ENCODE measurements at regions not wholly inside any gene's neighbourhood (a gene's known extent, or its start where the extent isn't known, plus 50 kb on each side); places are given as distances from the start of the nearest gene placed in this dataset.
A peak's percentile ranks its signal among the peaks of the same experiment; 100 is the strongest.
"Not testable (repeated sequence)": the region's sequence is repeated elsewhere in the genome, so short reads cannot be mapped to it uniquely, and the experiment has no call there.

GRCh38 chrX:83260288-83260687 lies 247.8 kb upstream of the POU3F4 start:
- peaks cover 32% of the 10 kb centered on the region for H3K9me3 Mint-ChIP-seq (ENCODE audit: low read depth)
- no peak overlapping the region for H3K4me3 Mint-ChIP-seq (ENCODE audit: low read depth)
- no peak for DNase-seq (ENCODE audit: low spot score, unreplicated experiment)

GRCh38 chrX:83262218-83262617 lies 245.9 kb upstream of the POU3F4 start:
- H3K4me3 Mint-ChIP-seq (ENCODE audit: low read depth); H3K36me3 Mint-ChIP-seq (ENCODE audit: insufficient read depth); H3K4me1 Mint-ChIP-seq (ENCODE audit: low read depth); H3K27ac Mint-ChIP-seq; H3K27me3 Mint-ChIP-seq; DNase-seq (ENCODE audit: low spot score, unreplicated experiment): not testable (repeated sequence)
- H3K9me3 Mint-ChIP-seq (ENCODE audit: low read depth) = peaks cover 33% of the 10 kb centered on the region

More at GRCh38 chrX:83260288-83260687, 247.8 kb upstream of the POU3F4 start:
- TF ChIP-seq CTCF (IDR thresholded peaks at IDR 0.05; ENCODE audit: unreplicated experiment) = peak; percentile 13
- Mint-ChIP-seq H3K27ac (no peak overlapping the region), H3K27me3 (no peaks in the 10 kb centered on the region), H3K4me1 (ENCODE audit: low read depth) (no peaks in the 10 kb centered on the region), H3K36me3 (ENCODE audit: insufficient read depth) (no peaks in the 10 kb centered on the region)

GRCh38 chrX:83278988-83279387 lies 229.1 kb upstream of the POU3F4 start:
- Mint-ChIP-seq H3K27me3 (no peaks in the 10 kb centered on the region), H3K9me3 (ENCODE audit: low read depth) (peaks cover 10% of the 10 kb centered on the region), H3K27ac (no peak overlapping the region), H3K4me1 (ENCODE audit: low read depth) (no peaks in the 10 kb centered on the region), H3K36me3 (ENCODE audit: insufficient read depth) (peaks cover 3% of the 10 kb centered on the region), H3K4me3 (ENCODE audit: low read depth) (no peak overlapping the region)
- no peak for DNase-seq (ENCODE audit: low spot score, unreplicated experiment)
- TF ChIP-seq CTCF (IDR thresholded peaks at IDR 0.05; ENCODE audit: unreplicated experiment) = no peak

- H3K9me3 Mint-ChIP-seq (ENCODE audit: low read depth) = peaks cover 52% of the 10 kb centered on the region
- not testable (repeated sequence) for H3K4me3 Mint-ChIP-seq (ENCODE audit: low read depth); H3K27ac Mint-ChIP-seq; H3K4me1 Mint-ChIP-seq (ENCODE audit: low read depth); H3K36me3 Mint-ChIP-seq (ENCODE audit: insufficient read depth); H3K27me3 Mint-ChIP-seq; DNase-seq (ENCODE audit: low spot score, unreplicated experiment)
These were observed 221.5 kb upstream of the POU3F4 start for GRCh38 chrX:83286627-83287026.

- TF ChIP-seq CTCF (IDR thresholded peaks at IDR 0.05; ENCODE audit: unreplicated experiment) = no peak
- no peaks in the 10 kb centered on the region for H3K4me1 Mint-ChIP-seq (ENCODE audit: low read depth)
- no peak overlapping the region for H3K4me3 Mint-ChIP-seq (ENCODE audit: low read depth)
These were observed 202.7 kb upstream of the POU3F4 start for GRCh38 chrX:83305381-83305780.

GRCh38 chrX:83319023-83319422 lies 189.1 kb upstream of the POU3F4 start:
- Mint-ChIP-seq H3K36me3 (ENCODE audit: insufficient read depth) (no peaks in the 10 kb centered on the region), H3K9me3 (ENCODE audit: low read depth) (peaks cover 21% of the 10 kb centered on the region), H3K27me3 (no peaks in the 10 kb centered on the region)

More at GRCh38 chrX:83305381-83305780, 202.7 kb upstream of the POU3F4 start:
- no peak for DNase-seq (ENCODE audit: low spot score, unreplicated experiment)
- Mint-ChIP-seq H3K27me3 (no peaks in the 10 kb centered on the region), H3K9me3 (ENCODE audit: low read depth) (peaks cover 27% of the 10 kb centered on the region), H3K36me3 (ENCODE audit: insufficient read depth) (no peaks in the 10 kb centered on the region), H3K27ac (no peak overlapping the region)

More at GRCh38 chrX:83319023-83319422, 189.1 kb upstream of the POU3F4 start:
- Mint-ChIP-seq H3K27ac (no peak overlapping the region), H3K4me1 (ENCODE audit: low read depth) (no peaks in the 10 kb centered on the region), H3K4me3 (ENCODE audit: low read depth) (no peak overlapping the region)
- TF ChIP-seq CTCF (IDR thresholded peaks at IDR 0.05; ENCODE audit: unreplicated experiment) = no peak
- no peak for DNase-seq (ENCODE audit: low spot score, unreplicated experiment)
